ENCODE measurements at regions not wholly inside any gene's neighbourhood (a gene's known extent, or its start where the extent isn't known, plus 50 kb on each side); places are given as distances from the start of the nearest gene placed in this dataset.

DNA sequence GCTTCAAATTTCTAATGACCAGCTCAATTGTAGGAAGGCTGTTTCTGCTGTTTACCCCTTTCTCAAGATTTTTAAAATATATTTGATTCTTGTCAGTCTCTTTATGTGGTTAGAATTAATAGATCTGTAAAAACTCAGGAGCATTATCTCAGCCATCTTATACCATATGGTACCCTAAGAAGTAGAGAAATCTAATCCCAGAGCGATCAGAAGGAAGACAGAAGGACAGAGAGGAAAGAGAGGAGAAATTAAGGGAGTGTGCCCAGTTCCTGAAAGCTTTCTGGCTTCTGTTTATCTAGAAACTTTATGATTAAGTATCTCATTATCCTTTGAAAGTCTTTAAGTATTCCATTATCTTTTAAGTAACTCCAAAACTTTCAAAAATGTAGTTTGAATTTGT lies 152.1 kb upstream of the NAV3 start:
- intact Hi-C loops (cut with DNase I; ENCODE audit: low total_unique reads): no loop called here
- no peak for DNase-seq (ENCODE audit: low spot score in 2 of 2)
- H3K4me3 ChIP-seq (ENCODE audit: low read depth, poor library complexity, severe bottlenecking): no peak overlapping the region
- 73 to 84% methylated on average over 1 of the region's 1 CpG for whole genome bisulfite sequencing, 2 donors
- no peak for TF ChIP-seq POLR2A (IDR thresholded peaks at IDR 0.05)
- TF ChIP-seq, protein P1, sequence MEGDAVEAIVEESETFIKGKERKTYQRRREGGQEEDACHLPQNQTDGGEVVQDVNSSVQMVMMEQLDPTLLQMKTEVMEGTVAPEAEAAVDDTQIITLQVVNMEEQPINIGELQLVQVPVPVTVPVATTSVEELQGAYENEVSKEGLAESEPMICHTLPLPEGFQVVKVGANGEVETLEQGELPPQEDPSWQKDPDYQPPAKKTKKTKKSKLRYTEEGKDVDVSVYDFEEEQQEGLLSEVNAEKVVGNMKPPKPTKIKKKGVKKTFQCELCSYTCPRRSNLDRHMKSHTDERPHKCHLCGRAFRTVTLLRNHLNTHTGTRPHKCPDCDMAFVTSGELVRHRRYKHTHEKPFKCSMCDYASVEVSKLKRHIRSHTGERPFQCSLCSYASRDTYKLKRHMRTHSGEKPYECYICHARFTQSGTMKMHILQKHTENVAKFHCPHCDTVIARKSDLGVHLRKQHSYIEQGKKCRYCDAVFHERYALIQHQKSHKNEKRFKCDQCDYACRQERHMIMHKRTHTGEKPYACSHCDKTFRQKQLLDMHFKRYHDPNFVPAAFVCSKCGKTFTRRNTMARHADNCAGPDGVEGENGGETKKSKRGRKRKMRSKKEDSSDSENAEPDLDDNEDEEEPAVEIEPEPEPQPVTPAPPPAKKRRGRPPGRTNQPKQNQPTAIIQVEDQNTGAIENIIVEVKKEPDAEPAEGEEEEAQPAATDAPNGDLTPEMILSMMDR (IDR thresholded peaks at IDR 0.05): no peak

DNA sequence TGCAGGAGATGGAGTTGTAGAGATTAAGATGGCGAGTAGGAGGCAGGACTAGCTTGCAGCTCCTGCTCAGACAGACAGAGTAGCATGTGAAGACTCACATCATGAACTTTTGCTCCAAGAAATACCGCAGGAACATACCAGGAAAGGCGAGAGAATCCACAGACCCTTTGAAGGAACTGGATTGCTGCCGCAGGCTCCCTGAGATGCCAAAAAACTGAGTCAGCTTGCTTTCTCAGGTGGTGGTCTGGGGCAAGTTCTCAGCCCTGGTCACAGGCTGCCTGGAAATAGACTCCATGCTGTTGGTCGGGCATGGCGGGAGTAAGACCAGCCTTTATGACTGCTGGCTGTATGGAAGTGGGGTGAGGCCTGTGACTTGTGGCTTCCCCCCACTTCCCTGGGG lies 163.6 kb upstream of the NAV3 start:
- intact Hi-C loops (cut with DNase I; ENCODE audit: low total_unique reads): no loop called here
- no peak overlapping the region for H3K4me3 ChIP-seq (ENCODE audit: low read depth, poor library complexity, severe bottlenecking)
- no peak for DNase-seq (ENCODE audit: low spot score in 2 of 2)
- WGBS, 2 donors: 90 to 92% methylated on average over 6 of the region's 6 CpGs
- no peak for TF ChIP-seq POLR2A (IDR thresholded peaks at IDR 0.05)
- TF ChIP-seq, protein P1 (IDR thresholded peaks at IDR 0.05): no peak

DNA sequence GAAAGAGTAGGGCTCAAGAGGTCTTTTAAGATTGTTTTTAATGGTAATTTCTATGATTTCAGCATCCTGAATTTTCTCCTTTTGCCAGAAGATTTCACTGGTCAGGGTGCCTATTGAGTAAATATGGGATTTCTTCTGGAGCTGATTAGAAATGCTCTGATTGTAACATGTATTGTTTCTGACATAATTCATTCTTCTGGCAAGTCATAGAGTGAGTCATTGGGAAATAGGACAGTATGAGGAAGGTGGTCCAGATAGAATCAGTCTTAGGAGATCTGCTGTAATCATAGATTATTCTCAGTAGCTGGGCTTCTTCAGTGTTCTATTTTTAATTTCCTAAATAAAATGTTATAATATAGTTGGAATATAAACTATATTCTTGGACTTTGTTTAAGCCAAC lies 182.0 kb upstream of the NAV3 start:
- no peak for DNase-seq (ENCODE audit: low spot score in 2 of 2)
- TF ChIP-seq POLR2A (IDR thresholded peaks at IDR 0.05): no peak
- TF ChIP-seq, protein P1 (IDR thresholded peaks at IDR 0.05): no peak
- intact Hi-C loops (cut with DNase I; ENCODE audit: low total_unique reads): no loop called here
- H3K4me3 ChIP-seq (ENCODE audit: low read depth, poor library complexity, severe bottlenecking): no peak overlapping the region

DNA sequence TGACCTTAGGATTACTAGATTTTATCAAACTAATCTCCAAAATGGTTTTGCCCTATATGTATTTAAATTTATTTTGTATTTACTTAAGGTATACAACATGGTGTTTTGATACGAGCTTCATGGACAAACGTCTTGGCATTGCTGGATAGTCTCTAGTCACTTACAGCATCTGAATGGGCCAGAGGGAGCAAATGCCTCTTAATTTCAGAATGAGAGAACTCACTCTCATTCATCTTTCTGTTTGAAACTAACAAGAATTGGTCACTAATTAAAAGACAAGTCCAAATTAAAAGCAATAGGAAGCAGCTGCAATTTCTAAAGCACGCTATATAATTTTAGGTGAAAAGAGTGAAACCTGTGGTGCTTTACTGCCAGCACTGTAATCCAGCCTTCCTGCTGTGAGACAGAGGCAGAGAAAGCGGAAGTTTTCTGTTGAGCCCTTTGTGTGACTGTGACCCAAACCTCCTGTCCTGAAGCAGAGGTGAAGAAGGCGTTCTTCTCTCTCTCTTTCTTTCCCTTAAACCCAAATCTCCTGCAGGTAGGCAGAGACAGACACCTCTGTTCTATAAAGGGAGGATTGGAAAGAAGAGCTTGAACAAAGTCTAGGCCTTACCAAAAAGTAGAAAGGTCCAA lies 184.6 kb upstream of the NAV3 start:
- WGBS, 2 donors: 84 to 88% methylated on average over 5 of the region's 5 CpGs
- no peak for DNase-seq (ENCODE audit: low spot score in 2 of 2)
- intact Hi-C loops (cut with DNase I; ENCODE audit: low total_unique reads): no loop called here
- no peak overlapping the region for H3K4me3 ChIP-seq (ENCODE audit: low read depth, poor library complexity, severe bottlenecking)
- TF ChIP-seq, protein P1 (IDR thresholded peaks at IDR 0.05): no peak
- TF ChIP-seq POLR2A (IDR thresholded peaks at IDR 0.05): no peak

DNA sequence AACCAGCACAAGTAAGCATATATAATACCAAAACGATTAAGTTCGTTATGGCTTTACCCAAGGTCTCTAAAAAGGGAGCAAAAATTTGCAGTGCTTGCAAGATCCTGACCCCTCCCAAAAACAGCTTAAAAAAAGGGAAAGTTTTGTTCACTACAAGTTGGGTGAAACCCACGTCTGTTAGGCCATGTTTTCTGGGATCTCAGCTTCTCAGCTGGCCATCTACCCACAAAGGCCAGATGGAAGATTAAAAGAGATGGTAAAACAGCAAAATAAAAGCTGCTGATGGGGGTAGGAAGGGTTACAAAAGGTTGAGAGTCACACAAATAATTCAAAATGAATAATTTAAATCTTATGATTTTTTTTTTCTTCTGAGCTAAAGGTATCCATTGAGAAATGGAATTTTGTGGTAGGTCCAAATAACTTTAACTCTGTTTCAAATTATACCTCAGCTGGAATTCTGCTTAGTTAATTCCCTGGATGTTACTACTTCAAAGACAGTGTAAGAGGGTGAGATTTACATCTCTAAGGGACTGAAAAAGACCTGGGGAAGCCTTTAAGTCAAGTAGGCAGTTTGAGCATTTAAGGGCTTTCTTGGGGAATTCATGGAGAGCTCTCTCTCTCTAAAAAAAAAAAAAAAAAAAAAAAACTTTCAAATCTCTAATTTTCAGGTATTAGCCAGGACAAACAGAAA lies 185.6 kb upstream of the NAV3 start:
- DNase-seq (ENCODE audit: low spot score in 2 of 2): no peak
- no peak overlapping the region for H3K4me3 ChIP-seq (ENCODE audit: low read depth, poor library complexity, severe bottlenecking)
- 65 to 72% methylated on average over 3 of the region's 3 CpGs for WGBS, 2 donors
- intact Hi-C loops (cut with DNase I; ENCODE audit: low total_unique reads): no loop called here
- no peak for TF ChIP-seq POLR2A (IDR thresholded peaks at IDR 0.05)
- TF ChIP-seq, protein P1 (IDR thresholded peaks at IDR 0.05): no peak

DNA sequence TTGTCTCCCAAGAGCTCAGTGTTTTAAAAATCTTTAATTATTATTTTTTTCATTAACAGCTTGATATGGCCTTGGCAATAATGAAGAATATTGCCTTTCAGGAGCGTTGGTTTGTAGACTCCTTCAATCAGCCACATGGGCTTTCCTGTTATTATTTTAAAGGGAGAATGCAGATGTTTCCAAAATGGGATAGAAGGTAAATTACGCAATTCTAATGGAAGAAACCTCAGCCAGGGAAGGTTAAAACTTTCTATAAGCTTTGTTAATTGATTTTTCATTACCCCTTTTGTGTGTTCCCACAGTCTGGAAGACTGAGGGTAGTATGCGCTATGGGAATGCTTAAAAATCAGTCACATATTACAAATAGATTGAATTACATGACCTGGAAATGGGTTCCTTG lies 188.4 kb upstream of the NAV3 start:
- DNase-seq (ENCODE audit: low spot score in 2 of 2): no peak
- intact Hi-C loops (cut with DNase I; ENCODE audit: low total_unique reads): no loop called here
- 90 to 93% methylated on average over 3 of the region's 3 CpGs for WGBS, 2 donors
- no peak for TF ChIP-seq POLR2A (IDR thresholded peaks at IDR 0.05)
- TF ChIP-seq, protein P1 (IDR thresholded peaks at IDR 0.05): no peak
- no peak overlapping the region for H3K4me3 ChIP-seq (ENCODE audit: low read depth, poor library complexity, severe bottlenecking)
